Smooth muscle cell (in vitro differentiated cells): ENCODE measurements at regions not wholly inside any gene's neighbourhood (a gene's known extent, or its start where the extent isn't known, plus 50 kb on each side); places are given as distances from the start of the nearest gene placed in this dataset.

Experiments
- DNase-seq: peaks from one replicate; lab custom pipeline; 2025; ENCODE audit not compliant: unreplicated experiment; lab: John Stamatoyannopoulos, UW
- H2AFZ ChIP-seq: fragments of 200-600 bp; sonication (generic); 2 replicates; pipeline ENCODE4 v1.6.0; 2016; ENCODE audit warnings: antibody characterized with exemption, low read depth, mild to moderate bottlenecking
- H3F3A ChIP-seq: fragments of 200-600 bp; sonication (generic); 2 replicates; pipeline ENCODE4 v1.6.0; 2017; ENCODE audit warnings: antibody characterized with exemption, low read depth
- H3K27ac ChIP-seq: fragments of 200-600 bp; sonication (generic); 2 replicates; pipeline ENCODE4 v1.5.1; 2016; ENCODE audit warnings: low read depth, mild to moderate bottlenecking
- H3K27me3 ChIP-seq: fragments of 200-600 bp; sonication (generic); 2 replicates; pipeline ENCODE4 v1.6.1; 2016; ENCODE audit warnings: low read depth, mild to moderate bottlenecking
- H3K36me3 ChIP-seq: fragments of 200-600 bp; sonication (generic); 2 replicates; pipeline ENCODE4 v1.5.1; 2016; ENCODE audit warnings: low read depth
- H3K4me1 ChIP-seq: fragments of 200-600 bp; sonication (generic); 2 replicates; pipeline ENCODE4 v1.5.1; 2016; ENCODE audit warnings: low read depth
- H3K4me2 ChIP-seq: fragments of 200-600 bp; sonication (generic); 2 replicates; pipeline ENCODE4 v1.6.0; 2016; ENCODE audit warnings: mild to moderate bottlenecking
- H3K4me3 ChIP-seq: fragments of 200-600 bp; sonication (generic); 2 replicates; pipeline ENCODE4 v1.5.1; 2016; ENCODE audit warnings: mild to moderate bottlenecking
- H3K79me2 ChIP-seq: fragments of 200-600 bp; sonication (generic); 2 replicates; pipeline ENCODE4 v1.6.0; 2016; ENCODE audit warnings: low read depth, mild to moderate bottlenecking
- H3K9ac ChIP-seq: fragments of 200-600 bp; sonication (generic); 2 replicates; pipeline ENCODE4 v1.6.0; 2016; ENCODE audit warnings: low read depth
- H3K9me3 ChIP-seq: fragments of 200-600 bp; sonication (generic); replicated peaks from 2 replicates; pipeline ENCODE4 v1.5.1; 2016; ENCODE audit warnings: low read depth
- H4K20me1 ChIP-seq: fragments of 200-600 bp; sonication (generic); 2 replicates; pipeline ENCODE4 v1.6.0; 2016; ENCODE audit warnings: low read depth
- CTCF ChIP-seq: fragments of 200-600 bp; sonication (generic); IDR thresholded peaks from 2 replicates; pipeline ENCODE4 v1.5.1; 2017; ENCODE audit warnings: borderline replicate concordance, mild to moderate bottlenecking, antibody characterized with exemption; ENCODE audit not compliant: insufficient read depth, poor library complexity, severe bottlenecking
- WGBS: methylation state at CpG from one replicate; pipeline ENCODE4 v1.1.7; 2016; ENCODE audit warnings: low lambda C conversion rate; 5-methylcytosine and 5-hydroxymethylcytosine counted together

GRCh38 chr18:51862051-51862715, 477.8 kb upstream of the DCC start:
- TF ChIP-seq CTCF = no peak
- Histone ChIP-seq H3K4me2 (no peak overlapping the region), H3K36me3 (no peaks in the 10 kb centered on the region), H3K27ac (no peak overlapping the region), H2AFZ (no peak overlapping the region), H4K20me1 (no peaks in the 10 kb centered on the region), H3K4me3 (no peak overlapping the region), H3K4me1 (no peaks in the 10 kb centered on the region), H3K27me3 (no peaks in the 10 kb centered on the region), H3K9me3 (no peaks in the 10 kb centered on the region), H3K9ac (no peak overlapping the region), H3F3A (no peaks in the 10 kb centered on the region), H3K79me2 (no peaks in the 10 kb centered on the region)
- 81% methylated on average over 4 of the region's 4 CpGs for WGBS
- no peak for DNase-seq

GRCh38 chr18:51864219-51864965, 475.6 kb upstream of the DCC start:
- Histone ChIP-seq H3K27me3 (no peaks in the 10 kb centered on the region), H3K9ac (no peak overlapping the region), H3K9me3 (no peaks in the 10 kb centered on the region), H3K4me3 (no peak overlapping the region), H3K79me2 (no peaks in the 10 kb centered on the region), H3K36me3 (no peaks in the 10 kb centered on the region), H3F3A (no peaks in the 10 kb centered on the region), H3K4me2 (no peak overlapping the region), H2AFZ (no peak overlapping the region), H3K27ac (no peak overlapping the region), H3K4me1 (no peaks in the 10 kb centered on the region), H4K20me1 (no peaks in the 10 kb centered on the region)
- WGBS = 87% methylated on average over 34 of the region's 36 CpGs
- TF ChIP-seq CTCF = no peak
- no peak for DNase-seq

GRCh38 chr18:51865538-51865937, 474.5 kb upstream of the DCC start:
- Histone ChIP-seq H3K4me2 (no peak overlapping the region), H3K27me3 (no peaks in the 10 kb centered on the region), H3K9me3 (no peaks in the 10 kb centered on the region), H3K9ac (no peak overlapping the region), H4K20me1 (no peaks in the 10 kb centered on the region), H3K36me3 (no peaks in the 10 kb centered on the region), H3K27ac (no peak overlapping the region), H3K4me3 (no peak overlapping the region), H3K4me1 (no peaks in the 10 kb centered on the region), H3K79me2 (no peaks in the 10 kb centered on the region), H2AFZ (no peak overlapping the region), H3F3A (no peaks in the 10 kb centered on the region)
- 100% methylated on average over 1 of the region's 1 CpG for WGBS
- no peak for DNase-seq
- TF ChIP-seq CTCF = no peak

- H3K79me2 ChIP-seq = no peaks in the 10 kb centered on the region
- no peak overlapping the region for H3K4me3 ChIP-seq
- no peak overlapping the region for H2AFZ ChIP-seq
- DNase-seq = no peak
- H3K9me3 ChIP-seq = no peaks in the 10 kb centered on the region
- H3K27ac ChIP-seq = no peak overlapping the region
- H3K4me1 ChIP-seq = no peaks in the 10 kb centered on the region
- no peaks in the 10 kb centered on the region for H4K20me1 ChIP-seq
- H3K4me2 ChIP-seq = no peak overlapping the region
- TF ChIP-seq CTCF = no peak
- no peaks in the 10 kb centered on the region for H3K27me3 ChIP-seq
- no peaks in the 10 kb centered on the region for H3F3A ChIP-seq
- H3K9ac ChIP-seq = no peak overlapping the region
- no peaks in the 10 kb centered on the region for H3K36me3 ChIP-seq
Measured at GRCh38 chr18:51867767-51868166, 472.2 kb upstream of the DCC start.
